Uterus (tissue), 2 donors: ENCODE measurements at regions not wholly inside any gene's neighbourhood (a gene's known extent, or its start where the extent isn't known, plus 50 kb on each side); places are given as distances from the start of the nearest gene placed in this dataset.

ENCODE experiments used
- POLR2A ChIP-seq, 2 donors: fragments of 450-650 bp; IDR thresholded peaks; one replicate each; pipeline ENCODE4 v1.6.1; 2016; ENCODE audit warnings: antibody characterized with exemption in 2 of 2, mild to moderate bottlenecking in 1 of 2, moderate library complexity in 1 of 2
- TF ChIP-seq, protein P1 (sequence below), 4 experiments: fragments of 200-600 bp in 2 of 4; fragments of 450-650 bp in 2 of 4; sonication (generic) in 2 of 4; IDR thresholded peaks; one replicate each; pipeline ENCODE4 v1.5.1; 2016 to 2019; ENCODE audit warnings: antibody characterized with exemption in 4 of 4, mild to moderate bottlenecking in 2 of 4, moderate library complexity in 1 of 4

- TF ChIP-seq, protein P1, sequence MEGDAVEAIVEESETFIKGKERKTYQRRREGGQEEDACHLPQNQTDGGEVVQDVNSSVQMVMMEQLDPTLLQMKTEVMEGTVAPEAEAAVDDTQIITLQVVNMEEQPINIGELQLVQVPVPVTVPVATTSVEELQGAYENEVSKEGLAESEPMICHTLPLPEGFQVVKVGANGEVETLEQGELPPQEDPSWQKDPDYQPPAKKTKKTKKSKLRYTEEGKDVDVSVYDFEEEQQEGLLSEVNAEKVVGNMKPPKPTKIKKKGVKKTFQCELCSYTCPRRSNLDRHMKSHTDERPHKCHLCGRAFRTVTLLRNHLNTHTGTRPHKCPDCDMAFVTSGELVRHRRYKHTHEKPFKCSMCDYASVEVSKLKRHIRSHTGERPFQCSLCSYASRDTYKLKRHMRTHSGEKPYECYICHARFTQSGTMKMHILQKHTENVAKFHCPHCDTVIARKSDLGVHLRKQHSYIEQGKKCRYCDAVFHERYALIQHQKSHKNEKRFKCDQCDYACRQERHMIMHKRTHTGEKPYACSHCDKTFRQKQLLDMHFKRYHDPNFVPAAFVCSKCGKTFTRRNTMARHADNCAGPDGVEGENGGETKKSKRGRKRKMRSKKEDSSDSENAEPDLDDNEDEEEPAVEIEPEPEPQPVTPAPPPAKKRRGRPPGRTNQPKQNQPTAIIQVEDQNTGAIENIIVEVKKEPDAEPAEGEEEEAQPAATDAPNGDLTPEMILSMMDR (IDR thresholded peaks at IDR 0.05) = no peak
- TF ChIP-seq POLR2A (IDR thresholded peaks at IDR 0.05) = no peak
Measured at GRCh38 chr1:30446508-30446907, 276.9 kb downstream of the MATN1 start.
